IgD-negative memory B cell (primary cell): ENCODE measurements at regions not wholly inside any gene's neighbourhood (a gene's known extent, or its start where the extent isn't known, plus 50 kb on each side); places are given as distances from the start of the nearest gene placed in this dataset.

ENCODE experiments used
- H3K27ac Mint-ChIP-seq, 3 donors: one replicate each; pipeline ENCODE4 v1.8.0; 2020 to 2022; ENCODE audit warnings: mild to moderate bottlenecking in 3 of 3, mixed read lengths in 3 of 3, moderate library complexity in 1 of 3
- H3K27me3 Mint-ChIP-seq: one replicate; pipeline ENCODE4 v1.8.0; 2021; ENCODE audit warnings: mixed read lengths
- H3K36me3 Mint-ChIP-seq: one replicate; pipeline ENCODE4 v1.8.0; 2020; ENCODE audit warnings: mild to moderate bottlenecking, mixed read lengths
- H3K4me1 Mint-ChIP-seq, 3 donors: one replicate each; pipeline ENCODE4 v1.8.0; 2020 to 2022; ENCODE audit warnings: mixed read lengths in 3 of 3, mild to moderate bottlenecking in 1 of 3
- H3K4me3 Mint-ChIP-seq, 4 donors: one replicate each; pipeline ENCODE4 v1.8.0; 2020 to 2022; ENCODE audit warnings: mild to moderate bottlenecking in 4 of 4, mixed read lengths in 4 of 4, moderate library complexity in 3 of 4
- H3K9me3 Mint-ChIP-seq, 3 donors: one replicate each; pipeline ENCODE4 v1.8.0; 2020 to 2021; ENCODE audit warnings: mixed read lengths in 3 of 3, mild to moderate bottlenecking in 1 of 3

DNA sequence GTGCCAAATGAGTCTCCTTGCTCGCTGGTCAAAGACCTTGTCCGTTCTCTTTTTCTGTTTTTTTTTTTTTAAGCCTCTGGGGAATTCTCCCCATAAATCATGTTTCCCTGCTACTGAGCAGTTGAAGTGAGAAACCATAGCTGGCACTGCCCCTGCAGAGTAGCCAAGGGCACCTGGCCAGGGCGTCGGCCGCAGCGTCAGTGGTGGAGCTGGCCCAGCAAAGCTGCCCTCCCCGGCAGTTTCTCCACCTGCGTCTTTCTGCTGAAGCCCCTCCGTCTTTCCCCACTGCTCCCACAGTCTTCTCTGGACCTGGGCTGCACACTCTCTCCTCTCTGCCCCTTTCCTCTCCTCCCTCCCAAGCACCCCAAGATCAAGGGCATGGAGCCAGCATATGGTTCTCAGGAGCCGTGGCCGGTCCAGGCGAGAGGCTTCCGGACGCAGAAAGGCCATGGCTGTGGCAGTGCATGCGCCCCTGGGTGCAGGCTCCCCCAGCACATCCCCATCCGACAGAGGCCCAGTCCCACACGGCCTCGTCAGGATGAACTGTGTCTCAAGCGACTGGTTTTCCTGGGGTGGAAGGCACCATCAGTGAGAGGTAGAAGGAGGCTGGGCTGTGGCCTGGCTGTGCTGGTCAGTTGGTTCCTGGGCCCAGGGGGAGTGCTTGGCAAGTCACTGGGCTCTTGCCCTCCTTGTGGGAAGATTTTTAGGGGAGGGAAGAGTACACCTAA lies 218.1 kb downstream of the ERMARD start:
- Mint-ChIP-seq H3K27me3 (peaks cover 6% of the 10 kb centered on the region), H3K4me3 (no peak overlapping the region), H3K4me1 (peaks cover 0 to 15% (median 0%) of the 10 kb centered on the region in 3 donors), H3K27ac (no peak overlapping the region), H3K36me3 (no peaks in the 10 kb centered on the region), H3K9me3 (no peaks in the 10 kb centered on the region)

DNA sequence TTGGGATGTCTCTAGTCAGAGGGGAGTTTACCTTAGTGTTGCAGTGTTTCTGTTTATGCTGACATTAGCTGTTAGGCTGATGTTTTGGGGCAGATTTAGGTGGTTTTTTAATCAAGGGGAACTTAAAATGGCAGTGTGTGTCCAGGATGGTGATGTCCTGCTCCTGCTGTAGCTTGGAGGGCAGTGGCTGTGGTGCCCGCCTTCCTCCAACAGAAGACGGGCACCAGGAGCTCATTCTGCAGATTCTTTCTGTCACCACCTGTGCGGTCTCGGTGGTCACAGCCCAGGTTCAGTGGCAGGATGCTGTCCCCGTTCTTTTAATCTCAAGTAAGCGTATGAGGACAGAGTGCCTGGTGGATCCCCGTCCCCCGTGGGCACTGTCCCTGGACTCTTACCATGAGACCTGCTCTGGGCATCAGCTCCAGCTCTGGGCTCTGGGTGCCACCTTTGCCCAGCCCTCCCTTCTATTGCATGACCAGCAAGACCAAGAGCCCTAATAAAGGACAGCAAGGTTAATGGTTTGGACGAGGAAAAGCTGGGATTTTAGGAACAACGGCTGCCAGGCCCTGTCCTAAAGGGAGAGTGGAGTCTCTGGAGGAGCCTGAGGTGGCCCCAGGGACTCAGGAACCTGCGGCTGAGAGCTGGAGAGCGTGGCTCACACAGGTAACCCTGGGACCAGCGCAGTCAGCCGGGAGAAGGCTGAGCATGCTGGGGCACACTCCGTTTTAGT lies 217.3 kb downstream of the ERMARD start:
- Mint-ChIP-seq H3K4me3 (no peak overlapping the region), H3K27me3 (peaks cover 6% of the 10 kb centered on the region), H3K36me3 (no peaks in the 10 kb centered on the region), H3K27ac (no peak overlapping the region), H3K4me1 (peaks cover 0 to 15% (median 0%) of the 10 kb centered on the region in 3 donors), H3K9me3 (no peaks in the 10 kb centered on the region)

DNA sequence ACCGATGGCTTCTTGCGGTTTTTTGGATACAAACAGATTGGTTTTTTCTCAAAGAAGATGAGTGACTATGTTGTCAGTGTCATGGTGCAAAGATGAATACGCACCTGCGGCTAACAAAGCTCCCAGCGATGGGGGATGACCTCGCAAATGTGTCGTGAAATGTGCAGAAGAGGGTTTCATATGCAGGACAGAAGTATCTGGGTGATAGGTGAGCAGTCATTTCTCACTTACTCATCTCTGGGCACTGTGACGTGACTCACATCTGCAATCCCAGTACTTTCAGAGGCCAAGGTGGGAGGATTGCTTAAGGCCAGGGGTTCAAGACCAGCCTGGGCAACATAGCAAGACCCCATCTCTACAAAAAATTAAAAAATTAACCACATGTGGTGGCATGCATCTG lies 216.3 kb downstream of the ERMARD start:
- Mint-ChIP-seq H3K27ac (no peak overlapping the region), H3K4me3 (no peak overlapping the region), H3K36me3 (no peaks in the 10 kb centered on the region), H3K27me3 (peaks cover 5% of the 10 kb centered on the region), H3K4me1 (peaks cover 0 to 15% (median 0%) of the 10 kb centered on the region in 3 donors), H3K9me3 (no peaks in the 10 kb centered on the region)

DNA sequence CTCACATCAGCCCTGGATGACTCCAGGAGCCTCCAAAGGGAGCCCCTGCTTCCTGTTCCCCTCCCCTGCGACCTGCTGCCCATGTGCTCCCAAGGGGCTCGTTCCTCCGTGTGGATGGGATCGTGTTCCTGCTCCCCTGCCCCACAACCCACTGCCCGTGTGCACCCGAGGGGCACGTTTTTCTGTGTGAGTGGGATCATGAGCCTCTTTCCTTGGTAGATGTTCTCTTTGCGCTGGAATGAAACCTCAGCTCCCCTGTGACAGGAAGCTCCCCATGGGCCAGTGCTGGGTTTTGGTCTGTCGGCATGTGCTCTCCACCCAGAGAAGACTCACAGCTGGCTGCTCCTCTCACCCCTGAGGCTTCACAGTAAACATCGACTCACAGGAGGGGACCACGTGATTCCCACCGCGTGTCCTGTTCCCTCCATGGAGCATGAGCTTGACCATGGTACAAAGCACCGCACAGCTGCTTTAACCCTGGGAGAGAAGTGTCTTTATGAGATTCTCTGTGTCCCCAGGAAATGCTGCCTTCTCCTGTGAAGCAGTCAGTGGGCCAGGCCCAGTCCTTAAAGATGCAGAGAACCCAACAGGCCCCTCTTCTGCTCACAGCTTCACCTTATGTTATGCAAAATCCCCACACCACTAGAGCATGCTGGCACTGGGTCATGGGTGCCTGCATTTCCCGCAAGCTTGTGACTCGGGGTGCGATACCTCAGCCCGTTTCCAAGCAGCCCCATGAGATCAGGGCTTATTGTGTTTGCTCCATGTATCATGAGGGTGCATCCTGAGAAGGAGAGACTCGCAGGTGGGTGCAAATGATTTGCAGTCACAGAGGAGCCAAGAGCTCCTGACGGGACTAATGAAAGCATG lies 215.1 kb downstream of the ERMARD start:
- H3K4me1 Mint-ChIP-seq = peaks cover 0 to 15% (median 0%) of the 10 kb centered on the region in 3 donors
- H3K9me3 Mint-ChIP-seq = no peaks in the 10 kb centered on the region
- peak overlapping the region in 1 of 3 donors; percentile 76 for H3K27ac Mint-ChIP-seq
- no peaks in the 10 kb centered on the region for H3K36me3 Mint-ChIP-seq
- peaks cover 7% of the 10 kb centered on the region for H3K27me3 Mint-ChIP-seq
- peak overlapping the region in 1 of 4 donors; percentile 74 for H3K4me3 Mint-ChIP-seq

DNA sequence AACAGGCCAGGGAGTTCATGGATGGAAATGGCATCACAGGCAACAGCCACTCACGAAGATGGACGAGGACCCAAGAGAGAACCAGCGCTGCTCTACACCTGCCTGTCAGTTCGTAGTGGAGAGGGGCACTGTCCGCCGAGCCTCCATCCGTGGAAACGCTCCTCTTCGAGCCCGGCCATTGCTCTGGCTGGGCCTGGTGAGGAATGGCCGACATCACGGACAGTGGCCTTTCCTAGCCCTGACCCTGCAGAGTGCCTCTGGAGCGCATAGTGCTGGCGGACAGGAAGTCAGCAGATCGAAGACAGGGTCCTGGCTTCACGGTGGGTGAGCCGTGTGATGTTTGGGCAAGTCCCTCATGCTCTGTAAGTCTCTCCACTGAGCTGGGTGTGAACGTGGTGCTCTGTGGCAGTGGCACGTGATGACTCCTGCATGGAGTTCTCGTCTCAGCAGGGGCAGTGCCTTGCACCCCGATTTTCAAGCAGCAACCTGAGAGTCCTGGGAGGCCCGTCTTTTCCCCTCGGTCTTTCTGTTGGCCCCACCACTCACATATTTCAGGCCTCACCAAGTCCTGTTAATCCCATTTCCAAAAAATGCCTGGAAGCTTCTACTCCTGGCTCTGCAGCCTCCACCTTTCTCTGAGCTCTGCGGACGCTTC lies 214.4 kb downstream of the ERMARD start:
- Mint-ChIP-seq H3K9me3 (no peaks in the 10 kb centered on the region), H3K27ac (peak overlapping the region in 1 of 3 donors; percentile 76), H3K36me3 (no peaks in the 10 kb centered on the region)

DNA sequence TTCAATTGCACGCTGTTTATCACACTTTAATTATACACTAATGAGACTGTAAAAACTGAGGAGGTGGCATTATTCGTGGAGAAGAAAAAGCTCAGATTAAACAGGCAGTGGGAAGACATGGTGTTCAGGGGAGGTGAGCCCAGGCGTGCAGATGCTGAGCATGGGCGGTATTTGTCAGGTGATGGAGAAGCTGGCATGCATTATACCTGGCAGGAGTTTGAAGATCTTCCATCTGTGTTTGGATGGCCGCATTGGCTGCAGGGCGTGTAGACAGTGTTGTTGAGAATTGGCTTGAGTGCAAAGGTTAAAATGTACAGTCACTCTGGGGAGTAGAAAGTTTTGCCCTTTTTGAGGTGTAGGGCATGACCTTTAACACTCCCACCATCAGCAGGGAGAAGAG lies 213.8 kb downstream of the ERMARD start:
- H3K4me1 Mint-ChIP-seq = peaks cover 0 to 17% (median 0%) of the 10 kb centered on the region in 3 donors
- no peaks in the 10 kb centered on the region for H3K9me3 Mint-ChIP-seq
- H3K36me3 Mint-ChIP-seq = no peaks in the 10 kb centered on the region
- H3K4me3 Mint-ChIP-seq = no peak overlapping the region
- H3K27ac Mint-ChIP-seq = no peak overlapping the region
- H3K27me3 Mint-ChIP-seq = peaks cover 13% of the 10 kb centered on the region

More for the DNA sequence above, 214.4 kb downstream of the ERMARD start:
- no peak overlapping the region for H3K4me3 Mint-ChIP-seq
- H3K27me3 Mint-ChIP-seq = peaks cover 13% of the 10 kb centered on the region
- H3K4me1 Mint-ChIP-seq = peaks cover 0 to 17% (median 0%) of the 10 kb centered on the region in 3 donors

DNA sequence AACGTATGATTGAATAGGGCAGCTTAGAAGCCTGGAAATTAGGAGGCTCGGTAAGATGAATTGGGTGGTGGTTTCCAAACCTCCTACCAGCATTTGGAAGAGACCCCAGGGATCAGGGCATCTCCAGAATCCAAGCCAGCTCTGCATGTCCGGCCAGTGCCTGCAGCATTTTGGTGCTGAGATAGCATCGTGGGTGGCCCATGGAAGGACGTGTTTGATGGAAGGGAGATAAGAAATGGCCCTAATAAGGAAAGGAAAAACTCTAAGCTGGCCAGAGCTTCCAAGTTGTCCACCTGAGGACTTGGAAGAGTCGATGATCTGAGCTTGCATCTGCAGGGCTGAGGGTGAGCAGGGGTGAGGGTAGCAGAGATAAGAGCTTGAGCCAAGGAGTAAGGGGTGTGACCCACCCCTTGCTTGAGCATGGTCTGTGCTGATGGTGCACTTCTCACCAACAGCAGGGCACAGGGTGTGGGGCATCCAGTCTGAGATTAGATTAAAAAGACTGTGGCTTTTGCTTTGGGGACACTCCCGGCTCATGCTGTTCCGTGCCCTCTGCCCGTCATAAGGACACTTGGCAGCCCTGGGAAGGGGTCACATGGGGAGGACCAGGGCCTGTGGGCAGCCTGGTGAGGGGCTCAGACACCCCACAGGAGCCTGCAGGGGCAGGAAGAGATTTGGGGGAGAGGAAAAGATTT lies 213.2 kb downstream of the ERMARD start:
- H3K27ac Mint-ChIP-seq = no peak overlapping the region
- H3K4me3 Mint-ChIP-seq = peak overlapping the region in 1 of 4 donors; percentile 51
- H3K27me3 Mint-ChIP-seq = peaks cover 13% of the 10 kb centered on the region
- no peaks in the 10 kb centered on the region for H3K9me3 Mint-ChIP-seq
- peaks cover 0 to 17% (median 0%) of the 10 kb centered on the region in 3 donors for H3K4me1 Mint-ChIP-seq
- H3K36me3 Mint-ChIP-seq = no peaks in the 10 kb centered on the region

DNA sequence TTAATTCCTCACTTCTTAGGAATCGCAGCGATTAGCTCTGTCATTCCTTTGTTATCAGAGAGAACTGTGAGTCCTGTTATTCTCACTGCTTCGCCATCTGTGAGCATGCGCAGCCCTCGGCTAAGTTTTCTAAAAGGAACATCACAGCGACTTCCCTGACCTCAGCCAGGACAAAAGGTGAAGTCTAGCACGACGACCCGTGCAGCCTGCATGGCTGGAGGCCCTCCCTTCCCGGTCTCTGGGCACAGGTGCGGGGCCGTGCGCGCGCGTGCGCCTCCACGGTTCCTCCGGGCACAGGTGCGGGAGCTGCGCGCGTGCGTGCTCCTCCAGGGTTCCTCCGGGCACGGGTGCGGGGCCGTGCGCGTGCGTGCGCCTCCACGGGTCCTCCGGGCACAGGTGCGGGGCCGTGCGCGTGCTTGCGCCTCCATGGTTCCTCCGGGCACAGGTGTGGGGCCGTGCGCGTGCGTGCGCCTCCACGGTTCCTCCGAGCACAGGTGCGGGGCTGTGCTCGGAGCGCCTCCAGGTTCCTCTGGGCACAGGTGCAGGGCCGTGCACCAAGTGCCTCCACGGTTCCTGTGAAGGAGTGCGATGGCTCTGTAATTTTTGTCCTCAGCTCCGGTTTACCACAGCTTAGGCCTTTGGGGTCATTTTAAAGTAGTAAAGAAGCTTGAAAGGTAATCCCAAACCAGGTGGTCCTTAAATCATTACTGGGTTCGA lies 212.3 kb downstream of the ERMARD start:
- Mint-ChIP-seq H3K36me3 (no peaks in the 10 kb centered on the region), H3K27me3 (peaks cover 20% of the 10 kb centered on the region), H3K4me1 (peaks cover 0 to 25% (median 0%) of the 10 kb centered on the region in 3 donors), H3K4me3 (no peak overlapping the region), H3K9me3 (no peaks in the 10 kb centered on the region), H3K27ac (no peak overlapping the region)

DNA sequence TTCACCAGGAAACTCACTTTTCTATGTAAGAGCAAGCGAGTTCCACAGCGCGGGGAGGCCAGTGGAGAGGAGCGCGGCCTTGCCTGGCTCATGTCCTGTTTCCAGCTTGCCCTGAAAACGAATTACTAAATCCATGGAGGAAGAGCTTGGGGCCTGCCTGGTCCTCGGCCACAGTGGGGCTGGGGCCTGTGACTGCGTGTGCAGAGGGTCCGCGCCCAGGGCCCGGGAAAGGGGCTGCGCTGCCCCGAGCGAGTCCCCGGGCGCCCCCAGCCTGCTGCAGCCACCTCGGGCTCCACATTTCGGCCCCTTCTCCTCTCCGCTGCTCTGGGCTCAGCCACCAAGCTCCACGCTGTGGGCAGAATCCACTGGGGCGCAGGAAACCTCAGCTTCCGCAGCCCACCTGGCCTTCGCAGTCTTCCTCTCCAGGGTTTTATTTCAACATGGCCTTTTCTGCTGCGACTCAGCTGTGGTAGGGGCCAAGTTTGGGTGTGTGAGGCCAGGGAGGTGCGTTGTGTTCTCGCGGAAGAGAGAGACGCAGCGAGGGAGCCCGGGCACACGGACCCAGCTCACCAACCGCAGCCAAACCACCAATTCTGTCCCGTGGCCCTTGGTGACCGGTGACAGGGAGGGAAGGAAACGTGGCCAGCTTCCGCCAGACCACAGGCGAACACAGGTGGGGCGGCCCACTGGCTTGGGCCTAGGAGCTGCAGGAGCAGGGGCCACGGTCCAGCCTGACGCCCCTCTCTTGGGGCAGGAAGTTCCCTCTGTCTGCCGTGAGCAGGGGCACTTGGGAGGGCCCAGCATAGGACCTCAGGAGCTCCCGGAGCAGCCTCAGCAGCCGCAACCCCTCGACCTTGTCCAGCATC lies 211.4 kb downstream of the ERMARD start:
- H3K9me3 Mint-ChIP-seq = no peaks in the 10 kb centered on the region
- H3K4me3 Mint-ChIP-seq = no peak overlapping the region
- H3K27me3 Mint-ChIP-seq = peaks cover 23% of the 10 kb centered on the region
- H3K36me3 Mint-ChIP-seq = no peaks in the 10 kb centered on the region
- H3K4me1 Mint-ChIP-seq = peaks cover 0 to 33% (median 2%) of the 10 kb centered on the region in 3 donors
- H3K27ac Mint-ChIP-seq = no peak overlapping the region

DNA sequence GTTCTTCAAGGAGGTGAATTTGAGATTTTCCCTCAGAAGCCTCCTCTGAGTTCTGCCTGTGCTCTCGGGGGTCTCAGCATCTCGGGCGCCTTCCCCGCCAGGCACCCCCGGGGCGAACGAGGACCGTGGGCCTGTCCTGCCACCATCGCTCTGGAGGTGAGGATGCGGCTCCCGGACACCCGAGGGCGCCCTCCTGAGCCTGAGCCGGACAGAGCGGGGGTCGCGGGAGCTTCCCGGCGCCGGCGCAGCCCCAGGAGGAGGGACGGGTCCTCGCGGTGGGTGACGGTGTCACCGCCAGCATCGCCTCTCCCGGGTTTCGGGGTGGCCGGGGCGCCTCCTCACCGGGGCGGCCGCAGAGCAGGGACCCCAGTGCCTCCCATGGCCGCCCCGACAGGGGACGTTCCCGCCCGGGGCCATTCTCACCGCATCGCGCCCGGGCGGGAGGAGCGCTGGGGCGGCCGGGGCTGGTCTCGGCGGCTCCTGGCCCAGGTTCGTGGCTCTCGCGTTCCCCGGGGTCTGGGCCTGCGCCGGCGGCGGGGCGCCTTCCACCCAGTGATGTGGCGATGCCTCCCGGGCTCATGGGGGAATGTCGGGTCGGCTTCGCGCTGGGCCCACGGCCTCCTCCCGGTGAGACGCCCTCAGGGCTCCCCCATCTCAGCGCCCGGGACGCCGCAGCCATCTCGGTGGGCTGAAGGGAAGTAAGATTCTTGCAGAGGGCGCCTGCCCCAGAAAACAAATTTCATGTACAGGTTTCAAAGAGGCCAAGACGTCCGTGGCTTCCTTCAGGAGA lies 210.5 kb downstream of the ERMARD start:
- peaks cover 23% of the 10 kb centered on the region for H3K27me3 Mint-ChIP-seq
- H3K4me1 Mint-ChIP-seq = peaks cover 0 to 30% (median 2%) of the 10 kb centered on the region in 3 donors
- no peak overlapping the region for H3K4me3 Mint-ChIP-seq
- H3K27ac Mint-ChIP-seq = no peak overlapping the region
- H3K36me3 Mint-ChIP-seq = no peaks in the 10 kb centered on the region
- no peaks in the 10 kb centered on the region for H3K9me3 Mint-ChIP-seq

DNA sequence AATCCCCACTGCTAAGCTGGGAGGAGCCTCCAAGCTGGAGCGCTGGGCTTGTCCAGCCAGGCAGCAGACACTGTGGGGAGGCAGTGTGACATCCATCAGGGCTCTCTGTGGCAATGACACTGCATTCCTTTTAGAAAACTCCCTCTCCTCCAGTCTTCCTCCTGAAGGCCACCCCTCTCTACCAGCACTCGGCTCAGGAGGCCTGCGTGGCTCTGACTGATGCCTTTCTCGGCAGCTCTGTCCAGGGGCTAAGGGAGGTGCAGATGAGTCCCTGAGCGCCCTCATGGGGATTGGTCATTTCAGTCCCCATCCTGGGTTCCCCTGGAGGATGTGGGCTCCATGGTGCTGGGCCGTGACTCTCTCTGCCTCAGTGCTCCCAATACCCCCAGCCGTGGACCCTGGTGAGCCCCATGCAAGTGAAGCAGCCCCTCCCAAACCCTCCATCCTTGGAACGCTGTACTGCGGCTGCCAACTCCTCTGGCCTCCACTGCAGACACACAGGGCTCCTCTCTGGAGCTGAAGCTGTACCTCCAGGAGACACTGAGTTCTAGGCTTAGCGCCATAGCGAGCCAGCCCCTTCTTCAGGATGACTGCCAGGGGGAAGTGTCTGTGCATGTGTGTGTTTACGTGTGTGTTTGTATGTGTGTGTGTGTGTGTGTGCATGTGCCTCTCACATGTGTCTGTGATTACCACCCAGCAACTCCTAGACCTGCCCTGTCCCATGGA lies 209.6 kb downstream of the ERMARD start:
- Mint-ChIP-seq H3K36me3 (no peaks in the 10 kb centered on the region), H3K4me1 (peaks cover 0 to 26% (median 2%) of the 10 kb centered on the region in 3 donors), H3K27ac (no peak overlapping the region), H3K4me3 (peak overlapping the region in 1 of 4 donors; percentile 64), H3K9me3 (no peaks in the 10 kb centered on the region), H3K27me3 (peaks cover 23% of the 10 kb centered on the region)

DNA sequence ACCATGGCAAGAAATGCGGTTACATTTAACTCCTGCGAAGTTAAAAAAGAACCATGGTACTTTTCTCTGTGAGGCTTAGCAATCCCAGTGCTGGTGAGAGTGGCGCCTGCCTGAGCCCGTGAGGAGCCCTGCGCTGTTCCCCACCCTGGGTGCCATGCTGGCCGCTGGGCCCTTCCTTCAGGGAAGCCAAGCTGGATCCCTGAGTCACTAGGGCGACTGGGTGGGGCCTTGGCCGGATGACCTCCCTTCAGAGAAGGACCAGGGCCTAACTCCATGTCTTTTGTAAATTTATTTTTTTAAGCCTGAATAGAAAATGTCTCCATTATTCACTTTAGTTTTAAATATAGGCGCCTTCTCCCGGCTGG lies 209.1 kb downstream of the ERMARD start:
- Mint-ChIP-seq H3K4me1 (peaks cover 0 to 25% (median 2%) of the 10 kb centered on the region in 3 donors), H3K27ac (no peak overlapping the region), H3K9me3 (no peaks in the 10 kb centered on the region), H3K4me3 (no peak overlapping the region), H3K36me3 (no peaks in the 10 kb centered on the region), H3K27me3 (peaks cover 20% of the 10 kb centered on the region)
